GM23248 (cell line): ENCODE measurements at regions not wholly inside any gene's neighbourhood (a gene's known extent, or its start where the extent isn't known, plus 50 kb on each side); places are given as distances from the start of the nearest gene placed in this dataset.

Experiments
- EZH2 ChIP-seq: fragments of 200-600 bp; sonication (generic); IDR thresholded peaks from 2 replicates; pipeline ENCODE4 v1.6.1; 2018; ENCODE audit warnings: antibody characterized with exemption, mild to moderate bottlenecking; ENCODE audit not compliant: insufficient read depth, poor library complexity, severe bottlenecking
- EZH2phosphoT487 ChIP-seq: fragments of 200-600 bp; sonication (generic); IDR thresholded peaks from 2 replicates; pipeline ENCODE4 v1.6.1; 2018; ENCODE audit warnings: antibody characterized with exemption, moderate library complexity, mild to moderate bottlenecking, low read depth; ENCODE audit not compliant: insufficient read depth

DNA sequence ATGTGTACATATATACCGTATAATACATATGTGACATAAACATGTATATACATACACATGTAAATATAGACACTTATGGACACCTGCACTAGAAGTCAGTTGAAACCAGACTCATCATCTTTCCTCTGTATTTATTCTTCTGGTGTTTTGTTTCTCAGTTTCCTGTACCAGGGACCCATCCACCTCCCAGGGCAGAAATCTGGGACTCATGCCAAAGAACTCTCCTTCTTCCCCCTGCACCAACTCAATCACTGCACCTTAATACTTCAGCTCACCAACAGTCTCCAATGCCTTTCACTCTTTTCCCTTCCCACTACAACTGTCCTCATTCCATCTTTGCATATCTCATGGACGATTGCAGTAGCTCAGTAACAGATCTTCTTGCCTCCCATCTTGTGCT is 428.0 kb downstream of the FBXO15 start:
- TF ChIP-seq EZH2 (no peak), EZH2phosphoT487 (no peak)
